Activated naive CD8-positive, alpha-beta T cell treated with anti-CD3 and anti-CD28 coated beads, Interleukin-2, amount 50 U/mL, for 24 hours (primary cell): ENCODE measurements at regions not wholly inside any gene's neighbourhood (a gene's known extent, or its start where the extent isn't known, plus 50 kb on each side); places are given as distances from the start of the nearest gene placed in this dataset.
"Not testable (repeated sequence)": the region's sequence is repeated elsewhere in the genome, so short reads cannot be mapped to it uniquely, and the experiment has no call there.

Experiments
- ATAC-seq: fragments of 150-1000 bp; cut with Tn5 transposase; one replicate; pipeline ENCODE4 v1.10.0; 2021
- DNase-seq: peaks from one replicate; pipeline ENCODE4 v3.0.0; 2021
- H3K27ac Mint-ChIP-seq: one replicate; pipeline ENCODE4 v1.8.0; 2021; ENCODE audit warnings: mild to moderate bottlenecking, mixed read lengths
- H3K27me3 Mint-ChIP-seq: one replicate; pipeline ENCODE4 v1.8.0; 2021; ENCODE audit warnings: mixed read lengths
- H3K36me3 Mint-ChIP-seq: one replicate; pipeline ENCODE4 v1.8.0; 2021; ENCODE audit warnings: low read depth, mixed read lengths
- H3K4me1 Mint-ChIP-seq: one replicate; pipeline ENCODE4 v1.8.0; 2021; ENCODE audit warnings: mixed read lengths
- H3K4me3 Mint-ChIP-seq: one replicate; pipeline ENCODE4 v1.8.0; 2021; ENCODE audit warnings: mild to moderate bottlenecking, moderate library complexity, mixed read lengths
- H3K9me3 Mint-ChIP-seq: one replicate; pipeline ENCODE4 v1.8.0; 2021; ENCODE audit warnings: mixed read lengths

GRCh38 chr14:30159374-30159773, 231.7 kb upstream of the PRKD1 start:
- no peak overlapping the region for H3K4me3 Mint-ChIP-seq
- no peaks in the 10 kb centered on the region for H3K9me3 Mint-ChIP-seq

GRCh38 chr14:30160608-30161007, 233.0 kb upstream of the PRKD1 start:
- Mint-ChIP-seq H3K27ac (no peak overlapping the region), H3K9me3 (no peaks in the 10 kb centered on the region), H3K4me3 (no peak overlapping the region), H3K27me3 (no peaks in the 10 kb centered on the region), H3K36me3 (no peaks in the 10 kb centered on the region), H3K4me1 (no peaks in the 10 kb centered on the region)
- DNase-seq, result no peak
- no peak for ATAC-seq

More at GRCh38 chr14:30159374-30159773, 231.7 kb upstream of the PRKD1 start:
- H3K27ac Mint-ChIP-seq, result no peak overlapping the region
- ATAC-seq (no peak), DNase-seq (no peak)
- no peaks in the 10 kb centered on the region for H3K4me1 Mint-ChIP-seq
- H3K36me3 Mint-ChIP-seq, result no peaks in the 10 kb centered on the region
- no peaks in the 10 kb centered on the region for H3K27me3 Mint-ChIP-seq

DNA sequence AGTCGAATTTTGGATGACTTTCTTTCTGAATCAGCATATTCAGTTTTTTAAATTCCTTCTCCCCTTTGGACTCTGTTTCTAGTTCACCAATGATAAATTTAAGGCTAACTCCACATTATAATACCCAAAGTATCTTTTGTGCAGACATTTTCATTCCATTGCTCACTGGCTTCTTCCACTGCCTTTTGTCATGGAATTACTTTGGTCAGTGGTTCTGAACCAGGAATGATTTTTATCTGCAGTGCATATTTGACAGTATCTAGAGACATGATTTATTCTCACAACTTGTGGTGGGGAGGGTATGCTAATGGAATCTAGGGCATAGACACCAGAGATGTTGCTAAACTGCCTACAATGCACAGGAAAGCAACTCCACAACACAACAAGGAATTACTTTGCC, 234.4 kb upstream of the PRKD1 start:
- no peaks in the 10 kb centered on the region for H3K4me1 Mint-ChIP-seq
- no peaks in the 10 kb centered on the region for H3K9me3 Mint-ChIP-seq
- H3K36me3 Mint-ChIP-seq, result no peaks in the 10 kb centered on the region
- H3K4me3 Mint-ChIP-seq, result no peak overlapping the region
- no peak for DNase-seq
- H3K27me3 Mint-ChIP-seq, result no peaks in the 10 kb centered on the region
- ATAC-seq, result no peak
- H3K27ac Mint-ChIP-seq, result no peak overlapping the region

DNA sequence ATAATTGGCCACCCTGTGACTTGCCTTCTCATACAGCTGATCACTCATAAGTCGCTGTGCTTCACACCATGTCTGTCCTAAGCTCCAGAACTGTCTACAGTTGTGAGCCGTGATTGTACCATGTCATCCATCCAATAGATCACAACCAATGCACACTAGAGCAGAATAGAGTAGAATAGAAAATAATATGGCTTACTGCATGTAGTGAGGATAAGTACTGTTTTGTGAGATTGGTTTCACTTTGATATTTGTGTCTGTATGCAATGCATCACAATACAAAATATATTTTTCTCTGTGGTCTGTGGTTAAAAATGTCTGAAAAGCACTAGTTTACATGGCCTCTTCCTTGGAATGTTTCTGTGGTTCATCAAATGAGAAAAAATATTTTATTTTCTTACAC, 237.6 kb upstream of the PRKD1 start:
- DNase-seq (no peak), ATAC-seq (no peak)
- Mint-ChIP-seq H3K27ac (no peak overlapping the region), H3K4me3 (no peak overlapping the region), H3K4me1 (no peaks in the 10 kb centered on the region), H3K36me3 (no peaks in the 10 kb centered on the region), H3K27me3 (no peaks in the 10 kb centered on the region), H3K9me3 (peaks cover 18% of the 10 kb centered on the region)

- H3K4me3 Mint-ChIP-seq, result no peak overlapping the region
- H3K27me3 Mint-ChIP-seq, result no peaks in the 10 kb centered on the region
- H3K27ac Mint-ChIP-seq, result no peak overlapping the region
Measured at GRCh38 chr14:30177781-30178180, 250.1 kb upstream of the PRKD1 start.

DNA sequence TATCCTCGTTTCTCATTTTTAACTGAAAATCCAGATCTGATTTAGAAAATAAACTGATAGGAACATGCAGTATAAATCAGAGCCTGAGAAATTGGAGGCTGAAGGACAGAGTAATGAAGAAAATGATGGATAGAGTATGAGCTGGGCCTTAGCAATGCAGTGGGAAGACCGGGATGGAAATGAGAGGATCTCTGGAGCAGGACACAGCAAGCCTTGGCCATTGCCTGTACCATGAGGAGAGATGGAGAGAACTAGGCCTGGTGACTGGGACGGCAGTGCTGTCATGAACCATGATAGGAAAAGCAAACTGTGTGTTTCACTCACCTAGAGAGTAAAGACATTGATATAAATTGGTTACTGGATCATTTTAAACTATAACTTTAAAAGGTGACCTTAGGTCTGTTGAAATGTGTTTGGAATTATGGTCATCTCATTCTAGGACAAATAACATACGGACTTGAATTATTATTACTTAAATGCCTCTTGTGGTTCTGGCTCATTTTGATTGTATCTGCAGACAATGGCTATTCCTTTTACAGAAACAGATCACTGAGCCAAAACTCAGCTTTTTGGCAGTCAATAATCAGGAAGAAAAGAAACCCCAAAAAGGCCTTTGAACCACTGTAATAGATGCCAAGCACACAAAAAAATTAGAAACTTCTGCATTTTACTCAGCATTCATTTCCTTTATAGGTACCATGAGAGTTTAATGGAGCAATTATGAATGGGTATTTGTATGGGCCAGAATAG, 251.9 kb upstream of the PRKD1 start:
- no peaks in the 10 kb centered on the region for H3K36me3 Mint-ChIP-seq

More at GRCh38 chr14:30177781-30178180, 250.1 kb upstream of the PRKD1 start:
- DNase-seq (no peak), ATAC-seq (no peak)
- H3K9me3 Mint-ChIP-seq, result no peaks in the 10 kb centered on the region
- no peaks in the 10 kb centered on the region for H3K36me3 Mint-ChIP-seq
- no peaks in the 10 kb centered on the region for H3K4me1 Mint-ChIP-seq

GRCh38 chr14:30180219-30180618, 252.6 kb upstream of the PRKD1 start:
- Mint-ChIP-seq H3K9me3 (no peaks in the 10 kb centered on the region), H3K27ac (no peak overlapping the region), H3K4me1 (no peaks in the 10 kb centered on the region), H3K4me3 (no peak overlapping the region), H3K36me3 (no peaks in the 10 kb centered on the region), H3K27me3 (no peaks in the 10 kb centered on the region)
- DNase-seq, result no peak
- no peak for ATAC-seq

More for the DNA sequence above, 251.9 kb upstream of the PRKD1 start:
- Mint-ChIP-seq H3K27me3 (no peaks in the 10 kb centered on the region), H3K9me3 (no peaks in the 10 kb centered on the region), H3K4me1 (no peaks in the 10 kb centered on the region), H3K4me3 (no peak overlapping the region), H3K27ac (no peak overlapping the region)
- DNase-seq (no peak), ATAC-seq (no peak)

- ATAC-seq, result no peak
- Mint-ChIP-seq H3K36me3 (no peaks in the 10 kb centered on the region), H3K4me3 (no peak overlapping the region), H3K4me1 (no peaks in the 10 kb centered on the region), H3K27ac (no peak overlapping the region), H3K9me3 (peaks cover 9% of the 10 kb centered on the region), H3K27me3 (no peaks in the 10 kb centered on the region)
- DNase-seq, result no peak
Measured at GRCh38 chr14:30185832-30186231, 258.2 kb upstream of the PRKD1 start.

- no peak for DNase-seq
- Mint-ChIP-seq H3K4me1 (no peaks in the 10 kb centered on the region), H3K4me3 (no peak overlapping the region), H3K9me3 (peaks cover 9% of the 10 kb centered on the region), H3K27me3 (no peaks in the 10 kb centered on the region), H3K27ac (no peak overlapping the region), H3K36me3 (no peaks in the 10 kb centered on the region)
- no peak for ATAC-seq
Measured at GRCh38 chr14:30191639-30192279, 264.1 kb upstream of the PRKD1 start.

DNA sequence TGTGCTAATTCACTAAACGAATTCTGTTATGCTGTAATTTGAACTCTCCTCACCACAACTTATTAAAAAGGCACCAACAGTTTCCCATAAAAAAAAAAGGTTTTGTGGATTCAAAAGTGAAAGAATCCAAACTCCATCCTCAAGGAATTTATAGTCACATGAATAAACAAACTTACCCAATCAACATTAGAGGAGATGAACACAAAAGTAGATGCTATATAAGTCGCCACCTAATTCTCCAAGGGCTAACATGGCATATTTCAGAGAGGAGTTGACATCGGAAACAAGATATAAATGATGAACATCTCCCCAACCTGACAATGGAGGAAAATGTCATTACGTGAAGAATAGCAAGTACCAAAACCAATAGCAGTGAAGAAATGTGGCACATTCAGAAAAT, 265.5 kb upstream of the PRKD1 start:
- H3K36me3 Mint-ChIP-seq, result no peaks in the 10 kb centered on the region
- H3K27ac Mint-ChIP-seq, result no peak overlapping the region
- H3K4me1 Mint-ChIP-seq, result no peaks in the 10 kb centered on the region
- H3K4me3 Mint-ChIP-seq, result no peak overlapping the region
- DNase-seq, result no peak
- H3K27me3 Mint-ChIP-seq, result no peaks in the 10 kb centered on the region
- H3K9me3 Mint-ChIP-seq, result peaks cover 6% of the 10 kb centered on the region
- ATAC-seq, result no peak

DNA sequence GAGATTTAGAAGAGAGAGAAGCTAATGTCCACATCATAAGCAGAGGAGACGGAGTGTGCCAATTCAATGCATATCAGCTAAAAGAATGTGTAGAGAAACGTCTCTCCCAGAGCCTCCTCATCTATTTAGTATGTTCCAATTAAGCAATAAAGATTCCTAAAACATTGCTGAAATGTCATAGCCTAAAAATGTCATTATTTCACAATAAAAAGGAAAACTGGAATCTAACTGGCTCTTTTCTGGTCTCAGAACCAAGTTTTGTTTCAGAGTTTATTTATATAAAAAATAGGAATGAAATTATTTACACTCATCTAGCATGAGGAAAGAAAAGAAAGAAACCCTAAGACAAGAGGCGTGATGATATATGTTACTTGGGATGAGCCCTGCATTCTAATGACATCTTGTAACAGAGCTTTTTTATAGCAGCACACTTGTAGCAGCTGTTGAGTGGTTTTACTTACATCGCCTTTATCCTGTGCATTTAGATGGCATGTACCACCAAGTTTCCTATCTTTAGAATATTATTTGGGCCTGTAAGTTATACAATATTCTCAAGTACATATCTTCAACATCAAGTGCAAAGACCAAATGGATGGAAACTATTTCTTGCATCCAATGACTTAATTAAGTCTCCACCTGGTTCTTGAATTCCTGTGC, 266.3 kb upstream of the PRKD1 start:
- H3K4me3 Mint-ChIP-seq, result no peak overlapping the region
- no peaks in the 10 kb centered on the region for H3K36me3 Mint-ChIP-seq
- no peak overlapping the region for H3K27ac Mint-ChIP-seq
- H3K4me1 Mint-ChIP-seq, result no peaks in the 10 kb centered on the region
- ATAC-seq (no peak), DNase-seq (no peak)
- H3K9me3 Mint-ChIP-seq, result peaks cover 6% of the 10 kb centered on the region
- H3K27me3 Mint-ChIP-seq, result no peaks in the 10 kb centered on the region

DNA sequence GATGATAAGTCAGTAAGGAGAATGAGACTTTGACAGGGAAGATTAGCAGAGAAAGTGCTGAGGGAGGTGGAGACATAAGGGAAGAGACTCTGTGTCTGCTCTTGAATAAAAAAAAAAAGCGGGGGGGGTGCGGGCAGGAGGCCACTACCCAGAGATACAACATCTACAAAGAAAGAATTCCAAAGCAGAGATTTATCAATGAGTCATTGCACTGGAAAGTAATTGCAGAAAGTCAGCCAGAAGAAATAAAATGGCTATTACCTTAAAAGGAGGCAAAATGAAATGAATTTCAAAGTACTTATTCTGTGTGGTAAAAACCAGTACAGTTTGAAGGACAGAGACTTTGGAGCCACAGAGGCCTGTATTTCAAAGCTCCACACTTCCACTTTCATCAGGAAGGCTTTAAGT, 267.1 kb upstream of the PRKD1 start:
- DNase-seq (no peak), ATAC-seq (no peak)
- Mint-ChIP-seq H3K9me3 (peaks cover 6% of the 10 kb centered on the region), H3K36me3 (no peaks in the 10 kb centered on the region), H3K27ac (no peak overlapping the region), H3K27me3 (no peaks in the 10 kb centered on the region), H3K4me3 (no peak overlapping the region), H3K4me1 (no peaks in the 10 kb centered on the region)

DNA sequence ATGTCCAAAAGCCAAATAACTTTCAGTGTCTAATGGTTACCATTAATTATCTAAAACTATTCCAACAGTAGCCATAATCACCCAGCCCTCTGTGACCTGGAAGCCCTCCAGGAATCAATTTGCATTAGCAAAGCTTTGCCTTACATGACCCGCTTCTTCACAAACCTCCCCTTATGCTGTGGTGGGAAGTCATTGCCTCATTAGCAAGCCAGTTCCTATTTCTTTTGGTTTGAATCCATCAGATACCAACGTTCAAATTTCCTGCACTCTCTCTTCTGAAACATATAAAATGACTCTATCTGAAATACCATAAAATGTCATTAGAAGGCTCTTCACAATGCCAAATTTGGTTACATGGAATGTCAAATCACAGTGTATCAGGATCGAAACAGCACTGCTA, 268.3 kb upstream of the PRKD1 start:
- no peak overlapping the region for H3K27ac Mint-ChIP-seq
- ATAC-seq (no peak), DNase-seq (no peak)
- H3K4me3 Mint-ChIP-seq, result no peak overlapping the region
- no peaks in the 10 kb centered on the region for H3K36me3 Mint-ChIP-seq
- H3K27me3 Mint-ChIP-seq, result no peaks in the 10 kb centered on the region
- no peaks in the 10 kb centered on the region for H3K4me1 Mint-ChIP-seq
- H3K9me3 Mint-ChIP-seq, result no peaks in the 10 kb centered on the region

DNA sequence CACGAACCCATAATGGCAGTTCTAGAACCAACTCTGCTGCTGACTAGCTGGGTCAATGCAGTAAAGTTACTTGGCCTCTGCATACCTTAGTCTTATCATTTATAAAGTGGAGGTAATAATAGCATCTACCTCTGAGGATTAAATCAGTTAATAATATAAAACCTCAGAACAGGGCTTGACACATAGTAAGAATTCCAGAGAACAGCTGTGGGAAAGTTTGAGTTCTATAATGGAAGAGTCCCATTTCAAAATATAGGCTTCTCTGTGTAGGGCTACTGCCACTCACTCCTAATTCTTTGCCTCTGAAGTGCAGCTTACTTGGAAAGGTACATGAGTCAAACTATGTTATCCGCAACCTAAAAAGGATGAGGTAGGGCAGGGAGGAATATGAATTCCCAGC, 269.2 kb upstream of the PRKD1 start:
- Mint-ChIP-seq H3K9me3 (peaks cover 4% of the 10 kb centered on the region), H3K4me3 (no peak overlapping the region), H3K4me1 (no peaks in the 10 kb centered on the region), H3K36me3 (no peaks in the 10 kb centered on the region), H3K27me3 (no peaks in the 10 kb centered on the region), H3K27ac (no peak overlapping the region)
- ATAC-seq (no peak), DNase-seq (no peak)

DNA sequence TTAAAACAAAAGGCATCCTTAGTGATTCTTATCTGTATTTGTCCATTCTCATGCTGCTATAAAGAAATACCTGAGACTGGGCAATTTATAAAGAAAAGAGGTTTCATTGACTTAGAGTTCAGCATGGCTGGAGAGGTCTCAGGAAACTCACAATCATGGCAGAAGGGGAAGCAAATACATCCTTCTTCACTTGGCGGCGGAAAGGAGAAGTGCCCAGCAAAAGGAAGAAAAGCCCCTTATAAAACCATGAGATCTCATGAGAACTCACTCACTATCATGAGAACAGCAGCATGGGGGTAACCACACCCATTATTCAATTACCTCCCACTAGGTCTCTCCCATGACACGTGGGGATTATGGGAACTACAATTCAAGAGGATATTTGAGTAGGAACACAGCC, 271.1 kb upstream of the PRKD1 start:
- DNase-seq, H3K27ac Mint-ChIP-seq, H3K9me3 Mint-ChIP-seq, H3K27me3 Mint-ChIP-seq, H3K4me1 Mint-ChIP-seq, ATAC-seq, H3K4me3 Mint-ChIP-seq, H3K36me3 Mint-ChIP-seq: not testable (repeated sequence)
